Mesenchymal stem cell (in vitro differentiated cells and primary cell): ENCODE measurements at regions not wholly inside any gene's neighbourhood (a gene's known extent, or its start where the extent isn't known, plus 50 kb on each side); places are given as distances from the start of the nearest gene placed in this dataset.

ENCODE experiments used
- DNase-seq: peaks from one replicate; pipeline ENCODE4 v3.0.0-alpha.2; 2013
- H2AFZ ChIP-seq: one replicate; pipeline ENCODE4 v1.6.1; 2013; ENCODE audit warnings: low read depth, mild to moderate bottlenecking, control low read depth, inconsistent platforms, low read length, moderate library complexity
- H2AK5ac ChIP-seq: 2 replicates; pipeline ENCODE4 v1.6.1; 2013; ENCODE audit warnings: low read length, moderate library complexity, mild to moderate bottlenecking, inconsistent platforms; ENCODE audit not compliant: severe bottlenecking
- H2BK120ac ChIP-seq: one replicate; pipeline ENCODE4 v1.6.1; 2013; ENCODE audit warnings: low read depth, mild to moderate bottlenecking, inconsistent platforms, low read length, moderate library complexity
- H2BK12ac ChIP-seq, 2 experiments: one replicate each; pipeline ENCODE4 v1.6.1; 2013; ENCODE audit warnings: inconsistent platforms in 2 of 2, low read length in 2 of 2, mild to moderate bottlenecking in 2 of 2, moderate library complexity in 2 of 2, control low read depth in 1 of 2
- H2BK15ac ChIP-seq: one replicate; pipeline ENCODE4 v1.6.1; 2013; ENCODE audit warnings: mild to moderate bottlenecking, low read depth, inconsistent platforms; ENCODE audit not compliant: poor library complexity, severe bottlenecking
- H2BK5ac ChIP-seq: 2 replicates; pipeline ENCODE4 v1.6.1; 2013; ENCODE audit warnings: low read depth, mild to moderate bottlenecking, low read length, control low read depth, inconsistent platforms; ENCODE audit not compliant: poor library complexity, severe bottlenecking
- H3K14ac ChIP-seq, 2 experiments: one replicate each; pipeline ENCODE4 v1.6.1; 2013; ENCODE audit warnings: inconsistent platforms in 2 of 2, low read length in 2 of 2, control low read depth in 1 of 2, mild to moderate bottlenecking in 1 of 2, moderate library complexity in 1 of 2
- H3K18ac ChIP-seq, 2 experiments: one replicate each; pipeline ENCODE4 v1.6.1; 2013; ENCODE audit warnings: inconsistent platforms in 2 of 2, low read length in 2 of 2, control low read depth in 1 of 2, low read depth in 1 of 2, mild to moderate bottlenecking in 1 of 2
- H3K23ac ChIP-seq, 2 experiments: one replicate each; pipeline ENCODE4 v1.6.1; 2013; ENCODE audit warnings: inconsistent platforms in 2 of 2, low read length in 2 of 2, mild to moderate bottlenecking in 2 of 2, moderate library complexity in 2 of 2, control low read depth in 1 of 2
- H3K27ac ChIP-seq: 2 replicates; pipeline ENCODE4 v1.5.1; 2013; ENCODE audit warnings: mild to moderate bottlenecking, moderate library complexity, low read length, control low read depth, inconsistent platforms; ENCODE audit not compliant: poor library complexity, severe bottlenecking
- H3K27me3 ChIP-seq, 2 experiments: 2 replicates each; pipeline versions ENCODE4 v1.6.1 to v1.7.0; 2013; ENCODE audit warnings: low read length in 2 of 2, mild to moderate bottlenecking in 2 of 2, moderate library complexity in 2 of 2, control low read depth in 1 of 2, inconsistent platforms in 1 of 2; ENCODE audit not compliant: control insufficient read depth in 1 of 2, insufficient read depth in 1 of 2
- H3K36me3 ChIP-seq, 2 experiments: 2 replicates each; pipeline versions ENCODE4 v1.6.1 to v1.7.0; 2013; ENCODE audit warnings: low read length in 2 of 2, control low read depth in 1 of 2, inconsistent platforms in 1 of 2, low read depth in 1 of 2, mild to moderate bottlenecking in 1 of 2; ENCODE audit not compliant: insufficient read depth in 2 of 2, control insufficient read depth in 1 of 2
- H3K4ac ChIP-seq, 2 experiments: one replicate each; pipeline ENCODE4 v1.6.1; 2013; ENCODE audit warnings: inconsistent platforms in 2 of 2, low read length in 2 of 2, mild to moderate bottlenecking in 2 of 2, moderate library complexity in 2 of 2, control low read depth in 1 of 2, low read depth in 1 of 2
- H3K4me1 ChIP-seq: 2 replicates; pipeline ENCODE4 v1.6.1; 2013; ENCODE audit warnings: low read depth, low read length, control low read depth; ENCODE audit not compliant: control insufficient read depth, insufficient read depth
- H3K4me2 ChIP-seq: 2 replicates; pipeline ENCODE4 v1.6.1; 2013; ENCODE audit warnings: low read length, mild to moderate bottlenecking, inconsistent platforms; ENCODE audit not compliant: poor library complexity, severe bottlenecking
- H3K4me3 ChIP-seq, 2 experiments: 2 replicates each; pipeline versions ENCODE4 v1.5.1 to v1.7.0; 2013; ENCODE audit warnings: low read length in 2 of 2, mild to moderate bottlenecking in 2 of 2, control low read depth in 1 of 2, low read depth in 1 of 2; ENCODE audit not compliant: insufficient read depth in 1 of 2
- H3K79me1 ChIP-seq: replicated peaks from 2 replicates; pipeline ENCODE4 v1.6.1; 2013; ENCODE audit warnings: mild to moderate bottlenecking, control low read depth, low read length, inconsistent platforms; ENCODE audit not compliant: poor library complexity, severe bottlenecking
- H3K9ac ChIP-seq: 2 replicates; pipeline ENCODE4 v1.7.0; 2013; ENCODE audit warnings: mild to moderate bottlenecking, low read length, moderate library complexity
- H3K9me3 ChIP-seq: 2 replicates; pipeline ENCODE4 v1.7.0; 2013; ENCODE audit warnings: mild to moderate bottlenecking, low read length; ENCODE audit not compliant: control insufficient read depth
- H4K8ac ChIP-seq: one replicate; pipeline ENCODE4 v1.6.1; 2013; ENCODE audit warnings: inconsistent platforms, mild to moderate bottlenecking, low read length, moderate library complexity
- H4K91ac ChIP-seq: one replicate; pipeline ENCODE4 v1.6.1; 2013; ENCODE audit warnings: mild to moderate bottlenecking, low read length, inconsistent platforms
- WGBS: methylation state at CpG from one replicate; pipeline ENCODE4 v1.1.7; 2013; ENCODE audit warnings: mixed read lengths; 5-methylcytosine and 5-hydroxymethylcytosine counted together

- Histone ChIP-seq H3K27ac (no peak overlapping the region), H3K4ac (no peak overlapping the region), H3K23ac (no peak overlapping the region), H3K27me3 (no peaks in the 10 kb centered on the region), H3K14ac (no peak overlapping the region), H2BK12ac (no peak overlapping the region), H3K4me3 (no peak overlapping the region), H3K4me1 (no peaks in the 10 kb centered on the region), H3K36me3 (no peaks in the 10 kb centered on the region), H3K9me3 (no peaks in the 10 kb centered on the region), H2AK5ac (no peak overlapping the region), H2BK120ac (no peak overlapping the region), H3K4me2 (no peak overlapping the region), H2AFZ (no peak overlapping the region), H2BK15ac (no peak overlapping the region), H4K91ac (no peak overlapping the region), H3K9ac (no peak overlapping the region), H2BK5ac (no peak overlapping the region), H3K79me1 (no peaks in the 10 kb centered on the region), H4K8ac (no peak overlapping the region), H3K18ac (no peak overlapping the region)
- WGBS = no CpG with 5 or more reads among the region's 2 CpGs
- DNase-seq = no peak
Observed at GRCh38 chr11:38304926-38305325, 1706.9 kb upstream of the RAG2 start.

GRCh38 chr11:38302564-38302963, 1704.5 kb upstream of the RAG2 start:
- Histone ChIP-seq H3K4me3 (no peak overlapping the region), H3K9ac (no peak overlapping the region), H2BK120ac (no peak overlapping the region), H3K23ac (no peak overlapping the region), H2AFZ (no peak overlapping the region), H3K27me3 (no peaks in the 10 kb centered on the region), H4K8ac (no peak overlapping the region), H3K79me1 (no peaks in the 10 kb centered on the region), H3K27ac (no peak overlapping the region), H3K4me2 (no peak overlapping the region), H2BK15ac (no peak overlapping the region), H3K18ac (no peak overlapping the region), H3K4me1 (no peaks in the 10 kb centered on the region), H3K9me3 (no peaks in the 10 kb centered on the region), H4K91ac (no peak overlapping the region), H2BK12ac (no peak overlapping the region), H3K4ac (no peak overlapping the region), H3K36me3 (no peaks in the 10 kb centered on the region), H2BK5ac (no peak overlapping the region), H2AK5ac (no peak overlapping the region), H3K14ac (no peak overlapping the region)
- DNase-seq = no peak
- WGBS = 0% methylated on average over 1 of the region's 1 CpG

GRCh38 chr11:38300570-38300969, 1702.5 kb upstream of the RAG2 start:
- Histone ChIP-seq H3K4me3 (no peak overlapping the region), H3K14ac (no peak overlapping the region), H4K91ac (no peak overlapping the region), H3K27ac (no peak overlapping the region), H3K4ac (no peak overlapping the region), H2BK120ac (no peak overlapping the region), H3K79me1 (no peaks in the 10 kb centered on the region), H3K18ac (no peak overlapping the region), H4K8ac (no peak overlapping the region), H2AK5ac (no peak overlapping the region), H2BK12ac (no peak overlapping the region), H3K4me1 (no peaks in the 10 kb centered on the region), H3K9me3 (no peaks in the 10 kb centered on the region), H2BK15ac (no peak overlapping the region), H3K36me3 (no peaks in the 10 kb centered on the region), H2AFZ (no peak overlapping the region), H3K23ac (no peak overlapping the region), H3K4me2 (no peak overlapping the region), H2BK5ac (no peak overlapping the region), H3K27me3 (no peaks in the 10 kb centered on the region), H3K9ac (no peak overlapping the region)
- DNase-seq = no peak
- 100% methylated on average over 1 of the region's 2 CpGs for WGBS

GRCh38 chr11:38296211-38296776, 1698.3 kb upstream of the RAG2 start:
- H2BK12ac ChIP-seq = no peak overlapping the region
- no peak overlapping the region for H4K8ac ChIP-seq
- no peaks in the 10 kb centered on the region for H3K4me1 ChIP-seq
- no peak overlapping the region for H3K23ac ChIP-seq
- no peak overlapping the region for H3K4me3 ChIP-seq
- H2BK5ac ChIP-seq = no peak overlapping the region
- no peak overlapping the region for H3K18ac ChIP-seq
- no peak overlapping the region for H4K91ac ChIP-seq
- no peak overlapping the region for H3K27ac ChIP-seq
- WGBS = 98% methylated on average over 25 of the region's 33 CpGs
- H2AFZ ChIP-seq = no peak overlapping the region
- peaks cover 4% of the 10 kb centered on the region for H3K9me3 ChIP-seq
- no peaks in the 10 kb centered on the region for H3K36me3 ChIP-seq
- H2AK5ac ChIP-seq = no peak overlapping the region
- H2BK120ac ChIP-seq = no peak overlapping the region
- no peaks in the 10 kb centered on the region for H3K79me1 ChIP-seq
- H3K9ac ChIP-seq = no peak overlapping the region
- DNase-seq = no peak
- no peak overlapping the region for H3K14ac ChIP-seq
- no peak overlapping the region for H2BK15ac ChIP-seq
- H3K4me2 ChIP-seq = no peak overlapping the region
- no peak overlapping the region for H3K4ac ChIP-seq
- no peaks in the 10 kb centered on the region for H3K27me3 ChIP-seq
